Activated naive CD8-positive, alpha-beta T cell (primary cell): ENCODE measurements at regions not wholly inside any gene's neighbourhood (a gene's known extent, or its start where the extent isn't known, plus 50 kb on each side); places are given as distances from the start of the nearest gene placed in this dataset.

Experiments
- H3K27ac Mint-ChIP-seq: one replicate; pipeline ENCODE4 v1.8.0; 2021; ENCODE audit warnings: mixed read lengths
- H3K27me3 Mint-ChIP-seq: one replicate; pipeline ENCODE4 v1.8.0; 2021; ENCODE audit warnings: mixed read lengths
- H3K36me3 Mint-ChIP-seq: one replicate; pipeline ENCODE4 v1.8.0; 2021; ENCODE audit warnings: mixed read lengths
- H3K4me1 Mint-ChIP-seq: one replicate; pipeline ENCODE4 v1.8.0; 2021; ENCODE audit warnings: low read depth, mixed read lengths
- H3K4me3 Mint-ChIP-seq: one replicate; pipeline ENCODE4 v1.8.0; 2021; ENCODE audit warnings: mild to moderate bottlenecking, mixed read lengths
- H3K9me3 Mint-ChIP-seq: one replicate; pipeline ENCODE4 v1.8.0; 2021; ENCODE audit warnings: low read depth, mixed read lengths

GRCh38 chr2:212638694-212639093 is 100.1 kb upstream of the ERBB4 start:
- no peaks in the 10 kb centered on the region for H3K4me1 Mint-ChIP-seq
- no peaks in the 10 kb centered on the region for H3K9me3 Mint-ChIP-seq
- H3K36me3 Mint-ChIP-seq, result no peaks in the 10 kb centered on the region
- no peak overlapping the region for H3K4me3 Mint-ChIP-seq
- H3K27ac Mint-ChIP-seq, result no peak overlapping the region
- H3K27me3 Mint-ChIP-seq, result no peaks in the 10 kb centered on the region

GRCh38 chr2:212628586-212628985 is 90.0 kb upstream of the ERBB4 start:
- Mint-ChIP-seq H3K27ac (no peak overlapping the region), H3K9me3 (peaks cover 9% of the 10 kb centered on the region), H3K36me3 (no peaks in the 10 kb centered on the region), H3K4me1 (no peaks in the 10 kb centered on the region), H3K4me3 (no peak overlapping the region), H3K27me3 (no peaks in the 10 kb centered on the region)

- H3K27me3 Mint-ChIP-seq, result no peaks in the 10 kb centered on the region
- no peak overlapping the region for H3K4me3 Mint-ChIP-seq
- H3K9me3 Mint-ChIP-seq, result peaks cover 9% of the 10 kb centered on the region
- no peaks in the 10 kb centered on the region for H3K36me3 Mint-ChIP-seq
- no peaks in the 10 kb centered on the region for H3K4me1 Mint-ChIP-seq
- no peak overlapping the region for H3K27ac Mint-ChIP-seq
Measured at GRCh38 chr2:212626371-212626918, 87.8 kb upstream of the ERBB4 start.

- Mint-ChIP-seq H3K27ac (no peak overlapping the region), H3K4me1 (no peaks in the 10 kb centered on the region), H3K4me3 (no peak overlapping the region), H3K27me3 (peaks cover 5% of the 10 kb centered on the region), H3K36me3 (no peaks in the 10 kb centered on the region), H3K9me3 (no peaks in the 10 kb centered on the region)
Measured at GRCh38 chr2:212619954-212620353, 81.4 kb upstream of the ERBB4 start.

- Mint-ChIP-seq H3K4me3 (no peak overlapping the region), H3K27ac (no peak overlapping the region), H3K27me3 (peaks cover 5% of the 10 kb centered on the region), H3K9me3 (no peaks in the 10 kb centered on the region), H3K4me1 (no peaks in the 10 kb centered on the region), H3K36me3 (no peaks in the 10 kb centered on the region)
Measured at GRCh38 chr2:212618636-212619035, 80.0 kb upstream of the ERBB4 start.

- Mint-ChIP-seq H3K4me1 (no peaks in the 10 kb centered on the region), H3K27ac (no peak overlapping the region), H3K9me3 (no peaks in the 10 kb centered on the region), H3K4me3 (no peak overlapping the region), H3K36me3 (no peaks in the 10 kb centered on the region), H3K27me3 (no peaks in the 10 kb centered on the region)
Measured at GRCh38 chr2:212610872-212611425, 72.3 kb upstream of the ERBB4 start.

GRCh38 chr2:212609479-212609878 is 70.9 kb upstream of the ERBB4 start:
- Mint-ChIP-seq H3K36me3 (no peaks in the 10 kb centered on the region), H3K9me3 (no peaks in the 10 kb centered on the region), H3K27me3 (no peaks in the 10 kb centered on the region), H3K4me1 (no peaks in the 10 kb centered on the region), H3K4me3 (no peak overlapping the region), H3K27ac (no peak overlapping the region)

GRCh38 chr2:212607080-212607479 is 68.5 kb upstream of the ERBB4 start:
- Mint-ChIP-seq H3K27me3 (peaks cover 2% of the 10 kb centered on the region), H3K36me3 (no peaks in the 10 kb centered on the region), H3K9me3 (no peaks in the 10 kb centered on the region), H3K4me1 (no peaks in the 10 kb centered on the region), H3K27ac (no peak overlapping the region), H3K4me3 (no peak overlapping the region)

- peaks cover 2% of the 10 kb centered on the region for H3K27me3 Mint-ChIP-seq
- H3K4me3 Mint-ChIP-seq, result no peak overlapping the region
- H3K9me3 Mint-ChIP-seq, result no peaks in the 10 kb centered on the region
- no peak overlapping the region for H3K27ac Mint-ChIP-seq
- no peaks in the 10 kb centered on the region for H3K36me3 Mint-ChIP-seq
- no peaks in the 10 kb centered on the region for H3K4me1 Mint-ChIP-seq
Measured at GRCh38 chr2:212606232-212606631, 67.6 kb upstream of the ERBB4 start.

GRCh38 chr2:212596688-212597087 is 58.1 kb upstream of the ERBB4 start:
- Mint-ChIP-seq H3K4me3 (no peak overlapping the region), H3K36me3 (no peaks in the 10 kb centered on the region), H3K27me3 (no peaks in the 10 kb centered on the region), H3K27ac (no peak overlapping the region), H3K9me3 (no peaks in the 10 kb centered on the region), H3K4me1 (no peaks in the 10 kb centered on the region)

- Mint-ChIP-seq H3K9me3 (no peaks in the 10 kb centered on the region), H3K4me1 (no peaks in the 10 kb centered on the region), H3K36me3 (no peaks in the 10 kb centered on the region), H3K4me3 (no peak overlapping the region), H3K27me3 (no peaks in the 10 kb centered on the region), H3K27ac (no peak overlapping the region)
Measured at GRCh38 chr2:212596276-212596675, 57.7 kb upstream of the ERBB4 start.

GRCh38 chr2:212595036-212595654 is 56.5 kb upstream of the ERBB4 start:
- no peaks in the 10 kb centered on the region for H3K4me1 Mint-ChIP-seq
- H3K4me3 Mint-ChIP-seq, result no peak overlapping the region
- no peaks in the 10 kb centered on the region for H3K36me3 Mint-ChIP-seq
- no peaks in the 10 kb centered on the region for H3K9me3 Mint-ChIP-seq
- no peaks in the 10 kb centered on the region for H3K27me3 Mint-ChIP-seq
- H3K27ac Mint-ChIP-seq, result no peak overlapping the region

GRCh38 chr2:212592695-212593094 is 54.1 kb upstream of the ERBB4 start:
- no peaks in the 10 kb centered on the region for H3K36me3 Mint-ChIP-seq
- peaks cover 2% of the 10 kb centered on the region for H3K27me3 Mint-ChIP-seq
- H3K4me1 Mint-ChIP-seq, result no peaks in the 10 kb centered on the region
- no peak overlapping the region for H3K4me3 Mint-ChIP-seq
- H3K9me3 Mint-ChIP-seq, result no peaks in the 10 kb centered on the region
- H3K27ac Mint-ChIP-seq, result no peak overlapping the region
